AML-193 (cell line): ENCODE measurements at regions not wholly inside any gene's neighbourhood (a gene's known extent, or its start where the extent isn't known, plus 50 kb on each side); places are given as distances from the start of the nearest gene placed in this dataset.

Experiments used
- DNase-seq, 2 experiments: peaks; one replicate each; lab custom pipeline; 2025; lab: John Stamatoyannopoulos, UW

- no peak for DNase-seq
Measured at GRCh38 chr4:180134091-180134866, 2108.9 kb upstream of the TENM3 start.

- DNase-seq: no peak
Measured at GRCh38 chr4:180141734-180142133, 2101.5 kb upstream of the TENM3 start.

DNA sequence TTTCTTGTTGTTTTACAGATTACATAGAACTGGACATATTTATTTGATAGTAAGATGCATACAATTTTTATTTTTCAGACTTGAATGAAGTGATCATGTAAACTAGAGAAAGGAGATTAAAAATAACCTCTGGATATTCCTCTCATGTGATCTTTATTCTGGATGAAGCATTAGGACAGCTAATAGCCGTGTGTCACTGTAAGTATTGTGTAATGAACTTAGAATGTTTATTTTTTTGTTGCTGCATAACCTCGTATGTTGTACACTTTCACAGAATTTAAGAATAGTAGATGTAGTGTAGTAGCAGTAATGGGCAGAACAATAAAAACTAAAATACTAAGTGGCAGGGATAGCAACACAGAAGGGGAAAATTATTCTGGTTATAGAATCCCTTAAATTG, 2094.5 kb upstream of the TENM3 start:
- DNase-seq: no peak

GRCh38 chr4:180150818-180151217, 2092.4 kb upstream of the TENM3 start:
- DNase-seq: peak; percentile 14 to 19

DNA sequence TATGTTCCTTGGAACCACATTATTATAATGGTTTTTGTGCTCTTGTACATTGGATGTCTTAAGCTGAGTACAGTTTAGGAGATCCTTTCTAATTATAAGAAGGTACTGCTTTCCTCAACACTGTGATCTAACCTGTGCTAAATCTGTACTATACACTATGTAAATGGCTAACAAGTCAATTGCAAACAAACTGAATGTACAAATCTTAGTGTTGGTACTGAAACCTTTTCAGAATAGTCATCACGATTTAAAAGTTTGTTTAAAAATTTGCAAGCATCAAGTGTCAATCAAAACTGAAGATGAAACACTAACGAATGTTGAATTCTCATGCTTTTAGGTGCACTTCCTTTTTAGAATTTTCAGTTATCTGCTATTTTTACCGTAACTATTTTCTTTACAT, 2090.4 kb upstream of the TENM3 start:
- no peak for DNase-seq

DNA sequence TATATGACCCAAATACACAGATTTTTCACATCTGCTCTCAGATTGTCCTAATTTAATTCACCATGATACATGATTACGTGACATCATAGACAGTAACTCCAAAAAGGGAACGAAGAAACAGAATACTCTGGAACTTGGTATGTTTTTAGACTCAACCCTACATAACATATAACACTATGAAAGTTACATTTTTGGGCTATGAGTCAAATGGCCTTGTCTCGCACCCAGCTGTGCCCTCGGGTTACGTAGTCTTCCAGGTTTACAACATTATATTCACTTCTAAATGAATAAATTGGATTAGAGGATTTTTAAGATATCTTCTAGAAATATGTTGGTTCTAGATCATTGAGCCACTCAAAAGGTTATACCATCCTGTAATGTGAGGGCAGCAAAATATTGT, 2089.6 kb upstream of the TENM3 start:
- DNase-seq: no peak

DNA sequence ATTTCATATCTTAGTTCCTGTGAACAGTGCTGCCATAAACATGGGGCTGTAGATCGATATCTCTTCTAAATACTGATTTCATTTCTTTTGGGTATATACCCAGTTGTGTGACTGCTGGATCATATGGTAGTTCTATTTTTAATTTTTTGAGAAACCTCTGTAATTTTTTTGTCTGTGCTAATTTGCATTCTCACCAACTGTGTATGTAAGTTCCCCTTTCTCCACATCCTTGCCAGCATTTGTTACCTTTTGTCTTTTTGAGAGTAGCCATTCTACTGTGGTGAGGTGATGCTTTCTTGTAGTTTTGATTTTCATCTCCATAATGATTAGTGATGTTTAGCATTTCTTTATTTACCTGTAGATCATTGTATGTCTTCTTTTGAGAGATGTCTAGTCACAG, 2086.5 kb upstream of the TENM3 start:
- DNase-seq: no peak

DNA sequence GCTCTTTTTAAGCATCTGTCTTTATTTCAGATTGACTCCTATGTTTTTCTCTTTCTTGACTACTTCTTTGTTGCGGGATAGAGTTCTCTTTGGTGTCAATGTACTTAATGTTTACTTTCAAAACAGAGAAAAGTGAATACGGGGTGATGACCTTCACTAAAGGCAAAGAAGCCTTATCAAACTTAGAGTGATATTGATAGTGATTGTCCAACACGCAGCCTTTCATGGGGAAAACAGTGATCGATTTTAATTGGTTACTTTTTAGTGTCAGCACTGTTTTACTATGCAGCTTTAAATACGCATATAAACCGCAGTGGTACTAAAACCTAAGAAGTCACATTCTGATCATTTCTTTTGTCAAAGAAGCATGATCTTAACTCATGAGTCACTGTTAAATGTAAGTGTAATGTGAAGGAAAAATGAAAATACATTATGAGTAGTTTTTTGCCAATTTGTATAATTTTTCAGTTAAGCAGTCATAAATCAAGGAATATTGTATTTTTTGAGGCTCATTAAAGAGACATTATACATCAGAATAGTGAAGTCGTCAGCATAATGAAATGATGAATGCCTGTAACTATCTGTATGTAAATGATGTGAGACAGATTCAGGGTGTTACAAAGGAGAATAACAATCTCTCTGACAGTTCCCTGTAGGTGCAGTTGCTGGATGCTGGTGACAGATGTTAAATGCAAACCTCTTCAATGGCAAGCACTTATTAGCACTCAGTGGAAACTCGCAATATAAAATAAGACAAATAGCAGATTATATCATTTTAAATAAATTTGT, 2082.8 kb upstream of the TENM3 start:
- DNase-seq: no peak

GRCh38 chr4:180164799-180165198, 2078.4 kb upstream of the TENM3 start:
- no peak for DNase-seq

GRCh38 chr4:180169394-180169793, 2073.8 kb upstream of the TENM3 start:
- no peak for DNase-seq

DNA sequence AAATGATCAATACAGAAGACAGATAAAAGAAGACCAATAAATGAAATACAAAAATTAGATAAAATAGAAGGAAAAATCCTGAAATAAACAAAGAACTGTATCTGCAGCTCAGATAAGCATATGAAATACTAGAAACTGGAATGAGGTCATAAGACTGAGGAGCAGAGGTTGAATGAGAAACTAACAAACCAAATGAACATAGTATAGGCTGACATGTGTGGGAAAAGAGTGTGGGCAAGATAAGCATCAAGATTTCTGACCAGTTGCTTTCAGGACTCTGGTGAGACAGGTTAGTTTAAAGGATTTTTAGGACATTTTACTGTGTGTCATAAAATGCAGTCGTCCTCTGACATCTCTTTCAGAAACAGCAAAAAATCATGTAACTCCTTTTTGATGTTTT, 2073.2 kb upstream of the TENM3 start:
- DNase-seq: no peak

DNA sequence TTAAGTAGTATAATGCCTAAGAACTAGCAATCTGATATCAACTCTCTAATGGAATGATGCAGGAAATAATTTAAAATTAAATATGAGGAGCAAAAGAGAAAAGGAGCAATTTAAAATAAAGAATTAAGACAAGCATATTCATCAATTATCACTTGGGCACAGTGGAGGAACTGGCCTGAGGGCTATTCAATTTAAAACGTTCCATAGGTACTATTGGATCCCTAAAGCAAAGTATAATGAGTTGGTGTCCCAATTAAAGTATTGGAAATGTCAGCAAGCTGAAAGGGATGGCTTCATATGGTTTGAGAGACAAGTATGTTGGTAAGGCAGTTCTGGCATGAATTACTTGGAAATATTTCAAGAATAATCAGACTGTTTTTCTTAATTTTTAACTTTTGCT, 2064.1 kb upstream of the TENM3 start:
- DNase-seq: no peak

DNA sequence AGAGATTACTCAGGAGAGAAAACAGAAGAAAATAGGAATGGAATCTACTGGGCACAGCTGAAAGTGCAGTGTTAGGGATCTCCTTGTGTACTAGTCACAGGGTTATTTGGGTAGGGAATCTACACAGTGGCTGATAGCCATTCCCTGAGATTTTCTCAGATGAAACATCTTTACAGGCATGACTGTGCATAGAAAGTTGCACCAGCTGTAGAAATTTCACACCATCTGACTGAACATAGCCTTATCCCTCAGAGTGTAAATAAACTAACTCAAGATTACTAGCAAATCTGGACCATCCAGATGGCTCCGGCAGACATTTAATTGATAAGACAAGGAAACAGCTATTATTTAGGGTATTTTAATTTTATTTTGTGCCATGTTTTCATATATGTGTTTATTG, 2053.5 kb upstream of the TENM3 start:
- no peak for DNase-seq

GRCh38 chr4:180190382-180190781, 2052.8 kb upstream of the TENM3 start:
- DNase-seq: no peak

DNA sequence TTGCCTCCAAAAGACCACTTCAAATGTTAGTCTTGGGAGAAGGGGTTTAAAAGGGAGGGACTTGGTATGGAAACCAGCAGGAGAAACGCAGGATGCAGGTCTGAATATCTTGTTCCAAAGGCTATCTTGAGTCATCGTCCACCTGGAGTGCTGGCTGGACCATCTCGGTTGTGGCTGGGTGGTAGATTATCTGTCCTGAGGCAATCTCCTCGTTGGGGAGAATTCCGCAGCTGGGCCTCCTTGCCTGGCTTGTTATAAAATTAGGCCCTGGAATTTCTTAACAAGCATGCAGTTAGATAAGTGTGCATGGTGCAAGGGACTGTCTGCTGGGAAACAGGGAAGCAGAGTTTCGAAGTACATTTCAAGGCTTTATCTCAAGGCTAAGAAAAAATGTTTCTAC, 2045.7 kb upstream of the TENM3 start:
- no peak for DNase-seq

DNA sequence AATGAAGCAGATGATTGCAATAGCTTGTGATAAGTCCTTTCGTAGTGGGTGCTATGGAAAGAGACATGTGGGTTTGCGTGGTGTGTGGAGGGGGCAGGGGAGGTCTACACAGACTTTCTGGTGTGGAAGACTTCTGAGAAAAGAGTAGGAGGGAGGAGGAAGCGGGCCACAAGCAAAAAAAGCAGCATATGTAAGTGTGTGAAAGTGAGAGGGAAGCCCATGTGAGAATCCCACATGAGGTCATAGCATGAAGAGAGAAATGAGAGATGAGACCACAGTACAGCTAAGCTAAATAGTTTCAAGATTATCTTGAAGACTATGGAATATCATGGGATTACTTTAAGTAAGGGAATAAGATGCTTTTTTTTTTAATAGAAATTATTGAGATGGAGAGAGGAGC, 2039.9 kb upstream of the TENM3 start:
- DNase-seq: no peak

- no peak for DNase-seq
Measured at GRCh38 chr4:180205276-180205675, 2037.9 kb upstream of the TENM3 start.

DNA sequence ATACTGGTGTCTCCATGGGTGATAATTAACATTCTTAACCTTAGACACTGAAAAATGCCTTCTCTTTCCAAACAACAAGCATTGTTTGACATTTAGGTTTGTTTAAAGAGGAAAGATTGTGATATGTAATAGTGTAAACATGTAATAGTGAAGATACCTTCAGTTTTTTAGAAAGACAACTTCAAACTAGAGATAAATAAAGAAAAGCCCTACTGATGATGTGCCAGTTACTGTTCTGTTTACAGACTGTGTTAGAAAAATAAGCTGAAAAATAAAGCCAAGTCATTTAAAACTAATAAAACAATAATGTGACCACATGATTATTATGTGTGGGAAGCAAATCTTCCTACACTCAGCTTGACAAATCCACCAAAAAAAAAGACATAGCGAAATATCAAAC, 2035.3 kb upstream of the TENM3 start:
- DNase-seq: no peak

- no peak for DNase-seq
Measured at GRCh38 chr4:180217070-180217469, 2026.1 kb upstream of the TENM3 start.

- no peak for DNase-seq
Measured at GRCh38 chr4:180219080-180219479, 2024.1 kb upstream of the TENM3 start.

DNA sequence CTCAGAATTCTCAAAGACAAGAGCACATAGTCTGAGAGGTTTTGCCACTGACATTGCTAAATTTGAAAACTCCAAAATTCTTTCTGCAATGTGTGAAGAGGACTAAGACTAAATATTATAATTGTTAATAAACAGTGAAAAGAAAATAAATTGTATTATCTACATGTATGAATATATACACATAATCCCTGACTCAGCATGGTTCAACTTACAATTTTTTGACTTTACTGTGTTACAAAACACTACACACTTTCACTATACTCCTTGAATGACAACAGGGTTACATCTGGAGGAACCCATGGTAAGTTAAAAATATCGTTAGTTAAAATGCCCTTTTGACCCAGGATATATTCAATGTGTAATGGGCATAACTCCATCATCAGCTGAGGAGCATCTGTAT, 2017.2 kb upstream of the TENM3 start:
- no peak for DNase-seq

- no peak for DNase-seq
Measured at GRCh38 chr4:180234730-180235129, 2008.5 kb upstream of the TENM3 start.

GRCh38 chr4:180240670-180241069, 2002.5 kb upstream of the TENM3 start:
- no peak for DNase-seq

DNA sequence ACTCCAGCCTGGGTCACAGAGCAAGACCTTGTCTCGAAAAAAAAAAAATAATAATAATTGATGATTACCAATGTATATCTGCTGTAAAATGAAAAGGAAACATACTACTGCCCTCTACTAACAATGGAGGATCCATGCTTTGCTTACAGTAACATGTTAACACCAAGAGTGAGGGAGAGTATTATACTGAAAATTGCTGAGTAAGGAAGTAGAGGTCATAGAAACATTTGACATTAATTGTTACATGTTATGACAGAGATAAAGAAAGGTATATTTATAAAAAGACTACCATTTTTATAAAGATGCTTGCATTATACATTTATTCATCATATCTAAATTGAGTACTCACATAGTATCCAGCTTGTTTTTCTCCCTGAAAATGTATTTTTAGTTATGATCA, 1989.8 kb upstream of the TENM3 start:
- no peak for DNase-seq
